ENCODE measurements at regions not wholly inside any gene's neighbourhood (a gene's known extent, or its start where the extent isn't known, plus 50 kb on each side); places are given as distances from the start of the nearest gene placed in this dataset.

GRCh38 chr17:71402007-71402406, 718.8 kb upstream of the SOX9 start:
- no peaks in the 10 kb centered on the region for H3K9me3 ChIP-seq (ENCODE audit: low read length)
- H2AFZ ChIP-seq (ENCODE audit: low read length), result no peak overlapping the region
- no peak overlapping the region for H3K4me3 ChIP-seq (ENCODE audit: low read depth, low read length, poor library complexity, severe bottlenecking)
- H3K9ac ChIP-seq (ENCODE audit: low read length), result no peak overlapping the region
- TF ChIP-seq EZH2 (IDR thresholded peaks at IDR 0.05; ENCODE audit: borderline replicate concordance, low read length), result no peak
- no peak for TF ChIP-seq CTCF (IDR thresholded peaks at IDR 0.05; ENCODE audit: low read length)
- no peaks in the 10 kb centered on the region for H3K27me3 ChIP-seq (ENCODE audit: insufficient read depth, low read length)
- no peaks in the 10 kb centered on the region for H3K9me2 ChIP-seq (ENCODE audit: low read depth, low read length)
- no peaks in the 10 kb centered on the region for H3K79me2 ChIP-seq (ENCODE audit: insufficient read depth, low read length)
- H3K27ac ChIP-seq (ENCODE audit: low read depth, low read length, poor library complexity, severe bottlenecking), result no peak overlapping the region
- H3K36me3 ChIP-seq (ENCODE audit: insufficient read depth, low read length), result no peaks in the 10 kb centered on the region
- H3K4me1 ChIP-seq (ENCODE audit: insufficient read depth, low read length, severe bottlenecking), result no peaks in the 10 kb centered on the region
- H3K4me2 ChIP-seq (ENCODE audit: low read length), result no peak overlapping the region
- no peaks in the 10 kb centered on the region for H4K20me1 ChIP-seq (ENCODE audit: insufficient read depth, low read length)
- no peaks in the 10 kb centered on the region for H3F3A ChIP-seq (ENCODE audit: insufficient read depth, low read length)

DNA sequence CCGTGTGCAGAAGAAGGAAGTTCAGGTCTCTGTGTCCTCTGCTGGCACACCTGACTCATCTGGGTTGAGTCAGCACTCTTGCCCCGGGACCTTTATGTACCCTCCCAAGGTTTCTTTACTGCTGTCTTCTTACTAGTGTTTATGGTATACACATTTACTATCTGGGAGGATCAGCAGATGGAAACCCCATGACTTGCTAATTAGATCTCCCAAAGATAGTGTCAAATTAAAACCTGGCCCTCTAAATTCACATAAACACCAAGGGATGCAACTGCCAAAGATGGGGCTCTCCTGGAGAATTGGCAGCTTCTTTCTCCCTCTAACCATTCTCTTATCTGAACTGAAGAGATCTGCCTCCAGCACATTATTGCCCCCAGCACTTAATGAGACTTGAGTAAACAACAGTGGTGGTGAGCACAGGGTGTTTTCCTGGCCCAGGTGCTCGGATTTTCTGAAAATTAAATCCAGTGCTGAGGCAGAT, 718.1 kb upstream of the SOX9 start:
- TF ChIP-seq CTCF (IDR thresholded peaks at IDR 0.05; ENCODE audit: low read length) (no peak), EZH2 (IDR thresholded peaks at IDR 0.05; ENCODE audit: borderline replicate concordance, low read length) (no peak)
- H3K4me3 ChIP-seq (ENCODE audit: low read depth, low read length, poor library complexity, severe bottlenecking), result no peak overlapping the region
- no peak overlapping the region for H3K27ac ChIP-seq (ENCODE audit: low read depth, low read length, poor library complexity, severe bottlenecking)
- no peaks in the 10 kb centered on the region for H3K36me3 ChIP-seq (ENCODE audit: insufficient read depth, low read length)
- H3K9me3 ChIP-seq (ENCODE audit: low read length), result no peaks in the 10 kb centered on the region
- no peak overlapping the region for H3K9ac ChIP-seq (ENCODE audit: low read length)
- no peaks in the 10 kb centered on the region for H3K4me1 ChIP-seq (ENCODE audit: insufficient read depth, low read length, severe bottlenecking)
- no peaks in the 10 kb centered on the region for H3F3A ChIP-seq (ENCODE audit: insufficient read depth, low read length)
- no peaks in the 10 kb centered on the region for H3K79me2 ChIP-seq (ENCODE audit: insufficient read depth, low read length)
- H3K4me2 ChIP-seq (ENCODE audit: low read length), result no peak overlapping the region
- H4K20me1 ChIP-seq (ENCODE audit: insufficient read depth, low read length), result no peaks in the 10 kb centered on the region
- H3K9me2 ChIP-seq (ENCODE audit: low read depth, low read length), result no peaks in the 10 kb centered on the region
- no peaks in the 10 kb centered on the region for H3K27me3 ChIP-seq (ENCODE audit: insufficient read depth, low read length)
- H2AFZ ChIP-seq (ENCODE audit: low read length), result no peak overlapping the region

DNA sequence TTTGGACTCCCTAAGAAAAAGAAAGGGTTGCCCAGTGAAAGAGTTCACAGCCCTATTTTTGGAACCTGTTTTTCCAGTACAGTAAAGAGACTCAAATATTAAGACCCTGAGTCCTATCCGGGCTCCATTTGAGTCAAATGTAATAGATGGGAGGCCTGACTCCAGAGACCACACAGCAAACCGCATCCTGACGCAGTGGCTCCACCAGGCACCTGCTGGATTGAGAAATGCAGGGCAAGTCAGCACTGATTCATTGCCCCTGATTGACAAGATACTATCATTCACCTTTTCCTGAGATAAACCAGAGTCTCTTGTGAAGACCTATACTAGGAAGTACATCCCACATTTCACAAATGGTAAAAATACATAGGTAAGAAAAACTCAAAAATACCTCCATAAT, 715.7 kb upstream of the SOX9 start:
- H3F3A ChIP-seq (ENCODE audit: insufficient read depth, low read length), result no peaks in the 10 kb centered on the region
- no peaks in the 10 kb centered on the region for H3K9me3 ChIP-seq (ENCODE audit: low read length)
- H3K79me2 ChIP-seq (ENCODE audit: insufficient read depth, low read length), result no peaks in the 10 kb centered on the region
- H3K4me3 ChIP-seq (ENCODE audit: low read depth, low read length, poor library complexity, severe bottlenecking), result no peak overlapping the region
- no peaks in the 10 kb centered on the region for H3K36me3 ChIP-seq (ENCODE audit: insufficient read depth, low read length)
- H3K27ac ChIP-seq (ENCODE audit: low read depth, low read length, poor library complexity, severe bottlenecking), result no peak overlapping the region
- no peaks in the 10 kb centered on the region for H3K27me3 ChIP-seq (ENCODE audit: insufficient read depth, low read length)
- no peaks in the 10 kb centered on the region for H3K9me2 ChIP-seq (ENCODE audit: low read depth, low read length)
- H3K4me2 ChIP-seq (ENCODE audit: low read length), result no peak overlapping the region
- no peak overlapping the region for H2AFZ ChIP-seq (ENCODE audit: low read length)
- H3K9ac ChIP-seq (ENCODE audit: low read length), result no peak overlapping the region
- H4K20me1 ChIP-seq (ENCODE audit: insufficient read depth, low read length), result no peaks in the 10 kb centered on the region
- no peaks in the 10 kb centered on the region for H3K4me1 ChIP-seq (ENCODE audit: insufficient read depth, low read length, severe bottlenecking)
- no peak for TF ChIP-seq EZH2 (IDR thresholded peaks at IDR 0.05; ENCODE audit: borderline replicate concordance, low read length)
- no peak for TF ChIP-seq CTCF (IDR thresholded peaks at IDR 0.05; ENCODE audit: low read length)

All from OCI-LY1 (cell line).